H9 (cell line): ENCODE measurements at regions not wholly inside any gene's neighbourhood (a gene's known extent, or its start where the extent isn't known, plus 50 kb on each side); places are given as distances from the start of the nearest gene placed in this dataset.
A peak's percentile ranks its signal among the peaks of the same experiment; 100 is the strongest.

ENCODE experiments used
- DNase-seq: peaks from one replicate; pipeline ENCODE4 v3.0.0-alpha.2; 2017
- H2AFZ ChIP-seq: one replicate; pipeline ENCODE4 v1.6.1; 2013; ENCODE audit warnings: mild to moderate bottlenecking, low read length, control low read depth, moderate library complexity
- H2AK5ac ChIP-seq: 2 replicates; pipeline ENCODE4 v1.6.1; 2013; ENCODE audit warnings: low read length, control low read depth, mixed read lengths; ENCODE audit not compliant: insufficient read length
- H2BK120ac ChIP-seq: one replicate; pipeline ENCODE4 v1.6.1; 2013; ENCODE audit warnings: low read depth, mild to moderate bottlenecking, low read length, control low read depth, inconsistent platforms; ENCODE audit not compliant: poor library complexity, severe bottlenecking
- H2BK12ac ChIP-seq: 2 replicates; pipeline ENCODE4 v1.6.1; 2013; ENCODE audit warnings: low read length, control low read depth, mixed read lengths, low read depth; ENCODE audit not compliant: insufficient read length
- H2BK15ac ChIP-seq: 2 replicates; pipeline ENCODE4 v1.6.1; 2013; ENCODE audit warnings: low read depth, low read length, control low read depth
- H2BK20ac ChIP-seq: one replicate; pipeline ENCODE4 v1.6.1; 2013; ENCODE audit warnings: low read depth, mild to moderate bottlenecking, low read length, control low read depth, inconsistent platforms; ENCODE audit not compliant: poor library complexity, severe bottlenecking
- H2BK5ac ChIP-seq: 2 replicates; pipeline ENCODE4 v1.6.1; 2013; ENCODE audit warnings: low read length, control low read depth, mixed read lengths; ENCODE audit not compliant: insufficient read length
- H3K14ac ChIP-seq: 2 replicates; pipeline ENCODE4 v1.6.1; 2013; ENCODE audit warnings: low read length, control low read depth; ENCODE audit not compliant: insufficient read depth
- H3K18ac ChIP-seq: 2 replicates; pipeline ENCODE4 v1.6.1; 2013; ENCODE audit warnings: low read depth, mild to moderate bottlenecking, mixed read lengths, low read length, control low read depth; ENCODE audit not compliant: insufficient read length
- H3K23ac ChIP-seq: 2 replicates; pipeline ENCODE4 v1.6.1; 2013; ENCODE audit warnings: low read length, control low read depth, mixed read lengths, low read depth; ENCODE audit not compliant: insufficient read length
- H3K23me2 ChIP-seq: 2 replicates; pipeline ENCODE4 v1.6.1; 2013; ENCODE audit warnings: low read depth, mild to moderate bottlenecking, mixed read lengths, low read length, control low read depth; ENCODE audit not compliant: insufficient read length, poor library complexity, severe bottlenecking
- H3K27ac ChIP-seq: 2 replicates; pipeline ENCODE4 v1.5.1; 2013; ENCODE audit warnings: low read length, control low read depth, mixed read lengths, low read depth; ENCODE audit not compliant: insufficient read length
- H3K27me3 ChIP-seq: 2 replicates; pipeline ENCODE4 v1.6.1; 2013; ENCODE audit warnings: low read length, control low read depth, inconsistent platforms; ENCODE audit not compliant: insufficient read depth
- H3K4ac ChIP-seq: 2 replicates; pipeline ENCODE4 v1.6.1; 2013; ENCODE audit warnings: low read depth, mild to moderate bottlenecking, control low read depth, inconsistent platforms, low read length, moderate library complexity
- H3K4me1 ChIP-seq: 2 replicates; pipeline ENCODE4 v1.6.1; 2013; ENCODE audit warnings: low read length, control low read depth, inconsistent platforms; ENCODE audit not compliant: insufficient read depth
- H3K4me2 ChIP-seq: 2 replicates; pipeline ENCODE4 v1.6.1; 2013; ENCODE audit warnings: low read length, control low read depth, mixed read lengths; ENCODE audit not compliant: insufficient read length, insufficient read depth
- H3K56ac ChIP-seq: 2 replicates; pipeline ENCODE4 v1.6.1; 2013; ENCODE audit warnings: low read depth, mild to moderate bottlenecking, mixed read lengths, low read length, control low read depth; ENCODE audit not compliant: insufficient read length
- H3K79me1 ChIP-seq: 2 replicates; pipeline ENCODE4 v1.6.1; 2013; ENCODE audit warnings: low read depth, mild to moderate bottlenecking, moderate library complexity, low read length, control low read depth, inconsistent platforms; ENCODE audit not compliant: insufficient read depth, poor library complexity, severe bottlenecking
- H3K79me2 ChIP-seq: 2 replicates; pipeline ENCODE4 v1.6.1; 2013; ENCODE audit warnings: low read length, control low read depth, inconsistent platforms; ENCODE audit not compliant: insufficient read depth
- H3K9ac ChIP-seq: 2 replicates; pipeline ENCODE4 v1.6.1; 2013; ENCODE audit warnings: low read length, control low read depth, mixed read lengths; ENCODE audit not compliant: insufficient read length; ENCODE audit errors: extremely low read depth
- H3K9me3 ChIP-seq: one replicate; pipeline ENCODE4 v1.6.1; 2013; ENCODE audit warnings: low read depth, low read length, inconsistent platforms; ENCODE audit not compliant: control insufficient read depth
- H3T11ph ChIP-seq: one replicate; pipeline ENCODE4 v1.6.1; 2013; ENCODE audit warnings: mild to moderate bottlenecking, low read length, control low read depth, inconsistent platforms
- H4K20me1 ChIP-seq: one replicate; pipeline ENCODE4 v1.6.1; 2013; ENCODE audit not compliant: control insufficient read depth, insufficient read length, insufficient read depth
- H4K5ac ChIP-seq: 2 replicates; pipeline ENCODE4 v1.6.1; 2013; ENCODE audit warnings: low read depth, mild to moderate bottlenecking, mixed read lengths, low read length, control low read depth; ENCODE audit not compliant: insufficient read length
- H4K8ac ChIP-seq: replicated peaks from 2 replicates; pipeline ENCODE4 v1.6.1; 2013; ENCODE audit warnings: low read length, control low read depth, mixed read lengths, low read depth; ENCODE audit not compliant: insufficient read length
- H4K91ac ChIP-seq: 2 replicates; pipeline ENCODE4 v1.6.1; 2013; ENCODE audit warnings: low read depth, mild to moderate bottlenecking, moderate library complexity, mixed read lengths, low read length, control low read depth; ENCODE audit not compliant: insufficient read length
- H3K27ac Mint-ChIP-seq, 3 experiments: 2 replicates in 2 of 3; 3 replicates in 1 of 3; pipeline ENCODE4 v1.8.0; 2020 to 2021; ENCODE audit warnings: mixed read lengths in 3 of 3, mild to moderate bottlenecking in 1 of 3, moderate library complexity in 1 of 3
- H3K27me3 Mint-ChIP-seq: 2 replicates; pipeline ENCODE4 v1.8.0; 2021; ENCODE audit warnings: low read depth, mild to moderate bottlenecking, moderate library complexity, mixed read lengths
- H3K36me3 Mint-ChIP-seq, 3 experiments: 2 replicates in 2 of 3; 3 replicates in 1 of 3; pipeline ENCODE4 v1.8.0; 2020 to 2021; ENCODE audit warnings: low read depth in 3 of 3, mixed read lengths in 3 of 3; ENCODE audit not compliant: insufficient read depth in 1 of 3
- H3K4me1 Mint-ChIP-seq, 2 experiments: 2 replicates each; pipeline ENCODE4 v1.8.0; 2020; ENCODE audit warnings: mixed read lengths in 2 of 2
- H3K4me3 Mint-ChIP-seq, 2 experiments: 2 replicates in 1 of 2; 3 replicates in 1 of 2; pipeline ENCODE4 v1.8.0; 2020 to 2021; ENCODE audit warnings: mild to moderate bottlenecking in 2 of 2, mixed read lengths in 2 of 2, moderate library complexity in 1 of 2
- H3K9me3 Mint-ChIP-seq, 2 experiments: 2 replicates in 1 of 2; 3 replicates in 1 of 2; pipeline ENCODE4 v1.8.0; 2020; ENCODE audit warnings: mild to moderate bottlenecking in 2 of 2, mixed read lengths in 2 of 2, moderate library complexity in 1 of 2
- CTCF ChIP-seq: fragments of 200-600 bp; sonication (generic); conservative IDR thresholded peaks from 3 replicates; pipeline ENCODE4 v1.8.0; 2021; ENCODE audit warnings: antibody characterized with exemption, mild to moderate bottlenecking
- WGBS: extraction: QIAGEN DNeasy Blood & Tissue Kit; methylation state at CpG from one replicate; pipeline ENCODE4 v1.1.7; 2013; ENCODE audit warnings: missing lambda C conversion rate, low lambda C conversion rate, mixed read lengths; ENCODE audit not compliant: insufficient read length; ENCODE audit errors: extremely low coverage; 5-methylcytosine and 5-hydroxymethylcytosine counted together

DNA sequence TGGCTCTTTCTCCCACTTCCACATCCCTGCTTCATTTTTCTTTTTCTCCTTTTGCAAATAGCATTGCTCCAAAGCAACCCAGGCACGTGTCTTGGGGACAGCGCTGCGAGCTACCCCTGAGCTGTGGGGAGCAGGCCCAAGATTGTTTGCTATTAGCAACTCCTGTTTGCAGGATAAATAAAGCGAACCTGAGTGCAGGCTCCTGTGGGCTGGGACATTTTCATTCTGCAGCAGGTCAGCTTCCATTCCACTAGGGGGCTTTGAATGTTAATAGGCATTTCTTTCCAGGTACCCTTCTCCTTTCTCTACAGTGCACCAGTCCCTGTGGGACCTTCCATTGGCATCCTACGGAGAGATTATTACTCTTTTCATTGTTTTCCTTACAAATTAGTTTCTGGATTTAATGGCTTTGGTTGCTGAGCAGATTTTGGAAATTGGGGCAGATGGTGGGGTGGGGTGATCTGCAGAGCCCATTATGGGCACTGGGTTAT, 54.0 kb downstream of the OLFML3 start:
- peak overlapping the region; percentile 32 for H3K9ac ChIP-seq
- 0 out of 7 replicates have a peak, but pooled peaks cover 0 to 1% (median 0%) of the 10 kb centered on the region in 3 experiments for H3K36me3 Mint-ChIP-seq
- H2BK5ac ChIP-seq: no peak overlapping the region
- H3K27me3 Mint-ChIP-seq: no peaks in the 10 kb centered on the region
- H4K8ac ChIP-seq: no peak overlapping the region
- H3K4ac ChIP-seq: no peak overlapping the region; the same call in 1 of the 2 replicates
- peaks cover 3% of the 10 kb centered on the region for H3K23me2 ChIP-seq
- H2BK120ac ChIP-seq: no peak overlapping the region
- TF ChIP-seq CTCF: peak; percentile 82
- H3K56ac ChIP-seq: no peak overlapping the region
- no peaks in the 10 kb centered on the region for H4K20me1 ChIP-seq
- no peaks in the 10 kb centered on the region for H3K9me3 Mint-ChIP-seq
- no peaks in the 10 kb centered on the region for H3K9me3 ChIP-seq
- H2BK12ac ChIP-seq: no peak overlapping the region
- no peak overlapping the region for H4K91ac ChIP-seq
- DNase-seq: peak; percentile 72
- no peaks in the 10 kb centered on the region for H3K27me3 ChIP-seq
- no peak overlapping the region for H3K18ac ChIP-seq
- H3K4me2 ChIP-seq: peak overlapping the region; percentile 52
- no peak overlapping the region for H3T11ph ChIP-seq
- H2AFZ ChIP-seq: no peak overlapping the region
- peaks cover 21 to 26% of the 10 kb centered on the region in 2 experiments for H3K4me1 Mint-ChIP-seq
- H4K5ac ChIP-seq: no peak overlapping the region
- no CpG with 5 or more reads among the region's 5 CpGs for WGBS
- no peaks in the 10 kb centered on the region for H3K79me2 ChIP-seq
- no peak overlapping the region for H3K14ac ChIP-seq
- H2BK15ac ChIP-seq: no peak overlapping the region
- H2BK20ac ChIP-seq: no peak overlapping the region
- no peak overlapping the region for H3K23ac ChIP-seq
- H3K27ac ChIP-seq: peak overlapping the region; percentile 77
- H3K4me1 ChIP-seq: peaks cover 20% of the 10 kb centered on the region
- no peaks in the 10 kb centered on the region for H3K79me1 ChIP-seq
- no peak overlapping the region for H3K27ac Mint-ChIP-seq
- no peak overlapping the region for H2AK5ac ChIP-seq
- H3K4me3 Mint-ChIP-seq: no peak overlapping the region
